ENCODE measurements at regions not wholly inside any gene's neighbourhood (a gene's known extent, or its start where the extent isn't known, plus 50 kb on each side); places are given as distances from the start of the nearest gene placed in this dataset.

DNA sequence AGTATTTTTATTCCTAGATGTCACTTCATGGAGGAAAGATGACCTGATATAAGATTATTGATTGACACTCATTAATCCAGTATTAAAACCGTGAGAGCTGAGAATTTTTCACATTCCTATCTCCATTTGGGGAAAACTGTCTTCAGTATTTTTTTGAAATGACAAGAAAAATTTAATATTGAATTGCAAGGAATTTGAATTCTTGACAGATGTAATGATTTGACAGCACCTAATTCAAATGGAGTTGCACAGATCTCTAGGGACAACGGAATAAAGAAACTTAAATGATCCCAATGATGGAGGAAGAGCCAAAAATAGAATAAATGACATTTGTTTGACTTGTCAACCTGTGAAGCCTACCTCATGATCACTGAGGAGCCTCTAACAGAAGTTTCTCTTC is 1591.4 kb downstream of the HACE1 start:
- H3K4me2 ChIP-seq (ENCODE audit: low read length), result no peak overlapping the region
- H3K36me3 ChIP-seq (replicated peaks; ENCODE audit: low read depth, low read length), result no peaks in the 10 kb centered on the region
- H2AFZ ChIP-seq (ENCODE audit: low read depth, low read length), result no peak overlapping the region
- H3K79me2 ChIP-seq (ENCODE audit: low read length), result no peaks in the 10 kb centered on the region
- H3K4me1 ChIP-seq (ENCODE audit: low read length), result no peaks in the 10 kb centered on the region
- H3K9ac ChIP-seq (ENCODE audit: low read length), result no peak overlapping the region
- TF ChIP-seq EZH2phosphoT487 (IDR thresholded peaks at IDR 0.05; ENCODE audit: low read depth) (no peak), CTCF (IDR thresholded peaks at IDR 0.05; ENCODE audit: low read depth, low read length) (no peak)
- no peak overlapping the region for H3K4me3 ChIP-seq (ENCODE audit: low read length)
- no peaks in the 10 kb centered on the region for H4K20me1 ChIP-seq (ENCODE audit: insufficient read depth, low read length)
- H3K27ac ChIP-seq (ENCODE audit: low read length), result no peak overlapping the region
- H3K27me3 ChIP-seq (ENCODE audit: low read depth, low read length), result no peaks in the 10 kb centered on the region
- no peaks in the 10 kb centered on the region for H3K9me3 ChIP-seq (ENCODE audit: insufficient read depth, low read length)

DNA sequence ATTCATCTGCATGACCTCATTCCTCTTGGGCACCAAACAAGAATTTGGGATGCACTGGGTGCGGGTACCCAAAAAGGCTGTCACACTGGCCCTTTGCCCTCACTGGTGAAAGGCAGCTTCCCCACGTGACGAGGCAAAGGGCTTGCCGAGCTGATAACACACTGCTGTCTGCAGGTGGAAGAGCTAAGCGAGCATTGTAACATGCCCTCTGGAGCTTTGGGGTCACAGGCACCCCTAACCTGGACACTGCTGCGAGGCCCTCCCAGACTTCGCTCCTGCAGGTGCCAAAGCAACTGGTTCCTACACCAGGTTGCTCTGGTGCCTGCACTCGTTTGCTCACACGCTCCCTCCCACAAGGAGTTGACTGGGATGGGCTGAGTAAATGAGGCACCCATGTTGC is 1595.7 kb downstream of the HACE1 start:
- no peaks in the 10 kb centered on the region for H3K4me1 ChIP-seq (ENCODE audit: low read length)
- H3K27ac ChIP-seq (ENCODE audit: low read length), result no peak overlapping the region
- H3K4me2 ChIP-seq (ENCODE audit: low read length), result no peak overlapping the region
- H2AFZ ChIP-seq (ENCODE audit: low read depth, low read length), result no peak overlapping the region
- no peaks in the 10 kb centered on the region for H3K9me3 ChIP-seq (ENCODE audit: insufficient read depth, low read length)
- no peak overlapping the region for H3K4me3 ChIP-seq (ENCODE audit: low read length)
- H3K79me2 ChIP-seq (ENCODE audit: low read length), result no peaks in the 10 kb centered on the region
- TF ChIP-seq EZH2phosphoT487 (IDR thresholded peaks at IDR 0.05; ENCODE audit: low read depth) (no peak), CTCF (IDR thresholded peaks at IDR 0.05; ENCODE audit: low read depth, low read length) (no peak)
- no peak overlapping the region for H3K9ac ChIP-seq (ENCODE audit: low read length)
- H3K36me3 ChIP-seq (replicated peaks; ENCODE audit: low read depth, low read length), result no peaks in the 10 kb centered on the region
- H3K27me3 ChIP-seq (ENCODE audit: low read depth, low read length), result no peaks in the 10 kb centered on the region
- H4K20me1 ChIP-seq (ENCODE audit: insufficient read depth, low read length), result no peaks in the 10 kb centered on the region

DNA sequence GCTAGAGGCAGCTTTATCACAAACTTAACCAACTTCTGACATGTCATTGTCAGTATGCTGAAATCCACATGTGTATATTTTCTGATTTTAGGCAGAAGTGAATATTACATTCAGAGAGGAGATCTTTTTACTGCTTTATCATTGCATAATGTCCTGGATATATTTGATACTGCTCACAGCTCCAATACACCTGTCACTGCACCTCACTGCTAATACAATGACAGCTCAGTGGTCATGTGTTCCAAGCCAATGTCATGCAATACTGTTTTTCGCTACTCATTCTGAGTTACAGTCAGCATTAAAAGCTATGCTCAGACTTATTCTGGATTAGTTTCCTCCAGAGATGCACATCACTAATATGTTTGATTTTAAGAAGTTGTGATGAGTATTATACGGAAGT is 1604.6 kb downstream of the HACE1 start:
- Histone ChIP-seq H3K27ac (ENCODE audit: low read length) (no peak overlapping the region), H3K79me2 (ENCODE audit: low read length) (no peaks in the 10 kb centered on the region), H3K4me3 (ENCODE audit: low read length) (no peak overlapping the region), H3K9ac (ENCODE audit: low read length) (no peak overlapping the region), H3K4me2 (ENCODE audit: low read length) (no peak overlapping the region), H2AFZ (ENCODE audit: low read depth, low read length) (no peak overlapping the region), H3K9me3 (ENCODE audit: insufficient read depth, low read length) (no peaks in the 10 kb centered on the region), H4K20me1 (ENCODE audit: insufficient read depth, low read length) (no peaks in the 10 kb centered on the region), H3K27me3 (ENCODE audit: low read depth, low read length) (no peaks in the 10 kb centered on the region), H3K36me3 (replicated peaks; ENCODE audit: low read depth, low read length) (no peaks in the 10 kb centered on the region), H3K4me1 (ENCODE audit: low read length) (no peaks in the 10 kb centered on the region)
- no peak for TF ChIP-seq EZH2phosphoT487 (IDR thresholded peaks at IDR 0.05; ENCODE audit: low read depth)
- no peak for TF ChIP-seq CTCF (IDR thresholded peaks at IDR 0.05; ENCODE audit: low read depth, low read length)

GRCh38 chr6:103236923-103237322 is 1622.8 kb downstream of the HACE1 start:
- no peaks in the 10 kb centered on the region for H3K79me2 ChIP-seq (ENCODE audit: low read length)
- H3K36me3 ChIP-seq (replicated peaks; ENCODE audit: low read depth, low read length), result no peaks in the 10 kb centered on the region
- no peaks in the 10 kb centered on the region for H3K4me1 ChIP-seq (ENCODE audit: low read length)
- no peak overlapping the region for H3K4me2 ChIP-seq (ENCODE audit: low read length)
- no peaks in the 10 kb centered on the region for H3K27me3 ChIP-seq (ENCODE audit: low read depth, low read length)
- H3K9me3 ChIP-seq (ENCODE audit: insufficient read depth, low read length), result no peaks in the 10 kb centered on the region
- no peak overlapping the region for H2AFZ ChIP-seq (ENCODE audit: low read depth, low read length)
- H3K27ac ChIP-seq (ENCODE audit: low read length), result no peak overlapping the region
- no peak overlapping the region for H3K9ac ChIP-seq (ENCODE audit: low read length)
- no peaks in the 10 kb centered on the region for H4K20me1 ChIP-seq (ENCODE audit: insufficient read depth, low read length)
- no peak for TF ChIP-seq CTCF (IDR thresholded peaks at IDR 0.05; ENCODE audit: low read depth, low read length)
- no peak for TF ChIP-seq EZH2phosphoT487 (IDR thresholded peaks at IDR 0.05; ENCODE audit: low read depth)
- H3K4me3 ChIP-seq (ENCODE audit: low read length), result no peak overlapping the region
